IPS DF 4.7 (cell line): ENCODE measurements at regions not wholly inside any gene's neighbourhood (a gene's known extent, or its start where the extent isn't known, plus 50 kb on each side); places are given as distances from the start of the nearest gene placed in this dataset.

Experiments used
- DNase-seq: peaks from one replicate; pipeline ENCODE4 v3.0.0-alpha.2; 2013; ENCODE audit warnings: low spot score; ENCODE audit errors: extremely low read depth

DNA sequence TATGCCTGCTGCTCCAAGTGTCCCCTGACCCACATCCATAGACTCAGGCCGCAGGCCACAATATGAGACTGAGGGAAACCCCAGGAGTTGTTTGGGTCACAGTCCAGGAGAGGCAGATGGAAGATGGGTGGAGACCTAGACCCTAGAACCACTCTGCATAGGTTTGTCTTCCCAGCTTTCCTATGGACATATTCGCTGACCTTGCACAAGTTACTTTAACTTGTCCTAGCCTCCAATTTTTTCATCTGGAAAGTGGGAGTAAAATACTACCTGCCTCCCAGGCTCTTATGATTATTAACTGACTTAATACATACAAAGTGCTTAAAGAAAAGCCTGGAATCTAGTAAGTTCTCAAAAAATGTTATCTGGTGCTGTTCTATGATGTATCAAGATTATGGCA, 157.1 kb upstream of the IFNG-AS1 start:
- no peak for DNase-seq

DNA sequence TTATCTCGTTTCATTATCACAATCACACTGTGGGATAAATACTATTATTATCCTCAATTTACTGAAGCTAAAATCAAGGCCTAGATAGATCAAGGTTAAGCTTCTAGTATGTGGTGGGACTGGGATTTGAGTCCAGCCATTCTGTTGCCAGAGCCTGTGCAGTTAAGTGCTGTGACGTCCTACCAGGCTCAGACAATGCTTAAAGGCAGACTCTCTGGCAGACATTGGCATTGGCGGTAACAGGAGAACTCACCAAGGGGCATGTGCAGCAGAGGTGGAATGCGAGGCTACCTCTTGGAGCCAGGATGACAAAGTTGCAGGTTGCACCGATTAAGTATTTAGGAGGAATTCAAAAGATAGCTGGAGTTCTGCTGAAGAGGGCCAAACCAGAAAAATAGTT, 155.6 kb upstream of the IFNG-AS1 start:
- DNase-seq = no peak

DNA sequence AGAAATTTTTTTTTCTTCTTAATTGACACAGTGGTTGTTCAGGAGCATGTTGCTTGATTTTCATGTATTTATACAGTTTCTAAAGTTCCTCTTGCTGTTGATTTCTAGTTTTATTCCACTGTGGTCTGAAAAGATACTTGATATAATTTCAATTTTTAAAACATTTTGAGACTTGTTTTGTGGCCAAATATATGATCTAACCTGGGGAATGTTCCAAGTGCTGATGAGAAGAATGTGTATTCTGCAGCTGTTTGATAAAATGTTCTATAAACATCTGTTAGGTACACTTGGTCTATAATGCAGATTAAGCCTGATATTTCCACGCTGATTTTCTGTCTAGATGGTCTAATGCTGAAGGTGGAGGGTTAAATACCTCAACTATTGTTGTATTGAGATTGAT, 151.4 kb upstream of the IFNG-AS1 start:
- DNase-seq = no peak

DNA sequence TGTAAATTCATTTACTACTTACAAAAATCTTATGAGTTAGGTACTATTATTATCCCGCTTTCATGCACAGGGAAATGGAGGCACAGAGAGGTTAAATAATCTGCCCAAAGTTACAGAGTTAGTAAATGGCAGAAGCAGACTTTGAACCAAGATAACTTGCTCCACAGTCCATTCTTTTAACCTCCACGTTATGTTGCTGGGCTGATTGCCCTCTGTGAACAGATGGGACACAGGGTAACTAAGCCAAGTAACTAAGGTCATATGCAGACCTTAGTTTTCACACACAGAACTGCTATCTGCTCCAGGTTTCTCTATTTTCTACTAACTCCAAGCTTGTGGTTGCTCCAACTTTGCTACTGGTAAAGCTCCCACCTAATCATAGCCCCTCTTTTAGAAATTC, 147.1 kb upstream of the IFNG-AS1 start:
- DNase-seq = no peak

DNA sequence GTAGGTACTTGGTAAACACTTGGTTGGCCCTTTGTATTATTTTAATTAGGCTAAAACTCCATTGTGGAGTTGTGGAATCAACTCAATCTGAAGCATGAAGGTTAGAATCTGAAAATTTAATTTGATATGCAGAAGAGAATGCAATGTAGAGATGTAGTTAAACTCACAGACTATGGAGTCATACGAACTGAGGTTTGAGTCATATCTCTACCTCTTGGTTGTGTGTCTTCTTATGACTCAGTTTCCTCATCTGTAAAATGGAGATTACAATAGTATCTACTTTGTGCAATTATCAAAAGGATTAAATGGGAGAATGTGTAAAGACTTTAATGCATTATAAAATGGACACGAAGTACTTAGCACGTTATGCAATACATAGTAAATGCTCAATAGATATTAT, 146.0 kb upstream of the IFNG-AS1 start:
- DNase-seq = no peak

DNA sequence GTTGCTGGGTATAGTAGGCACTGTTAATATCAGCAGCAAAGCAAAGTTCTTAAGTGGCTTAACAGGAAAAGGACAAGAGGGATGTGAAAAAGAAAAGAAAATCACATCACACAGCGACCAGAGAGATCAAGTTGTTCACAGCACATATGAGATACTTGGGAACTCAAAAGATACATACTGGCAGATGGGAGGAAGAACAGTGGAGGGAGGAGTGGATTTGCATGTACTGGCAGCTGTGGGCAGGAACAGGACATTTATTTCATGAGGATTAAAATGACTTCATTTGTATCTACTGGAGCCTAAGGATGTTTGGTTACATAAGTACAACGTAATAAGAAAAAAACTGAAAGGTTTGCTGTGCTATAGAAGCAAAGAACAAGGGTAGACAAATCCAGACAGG, 136.5 kb upstream of the IFNG-AS1 start:
- DNase-seq = no peak

DNA sequence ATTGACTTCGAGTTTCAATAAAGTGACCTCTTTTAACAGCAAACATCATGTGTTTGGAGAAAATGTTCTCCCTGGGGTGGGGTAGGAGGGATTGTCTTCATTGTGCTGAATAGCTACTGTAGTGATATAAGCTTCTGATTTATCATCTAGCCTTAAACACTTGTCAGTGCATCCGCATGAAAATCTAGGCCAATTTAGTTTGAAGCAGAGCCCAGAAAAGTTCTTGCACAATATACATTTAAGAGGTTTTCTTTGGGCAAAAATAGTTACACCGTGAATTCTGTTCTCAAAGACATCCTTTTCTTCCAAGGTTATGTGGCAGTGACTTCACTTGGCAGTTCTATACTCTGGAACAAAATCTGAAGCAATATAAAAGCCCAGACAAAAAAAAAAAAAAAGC, 136.0 kb upstream of the IFNG-AS1 start:
- DNase-seq = no peak

DNA sequence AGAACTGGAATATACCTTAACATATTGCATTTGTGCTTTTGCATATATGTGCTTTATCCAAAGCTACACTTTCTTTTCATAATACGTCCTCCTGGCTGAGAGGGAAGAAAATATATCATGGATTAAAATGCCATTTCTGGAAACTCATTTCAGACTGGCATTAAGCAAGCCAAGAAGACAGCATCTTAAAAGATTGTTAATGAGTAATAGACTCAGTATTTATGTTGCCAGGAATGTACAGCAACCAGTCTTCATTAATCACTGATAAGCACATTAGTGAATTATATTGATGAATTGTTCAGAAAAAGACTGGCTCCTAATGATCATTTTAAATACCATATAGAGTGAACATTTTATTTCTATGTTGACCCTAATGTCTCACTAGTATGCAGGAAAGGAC, 134.9 kb upstream of the IFNG-AS1 start:
- no peak for DNase-seq

DNA sequence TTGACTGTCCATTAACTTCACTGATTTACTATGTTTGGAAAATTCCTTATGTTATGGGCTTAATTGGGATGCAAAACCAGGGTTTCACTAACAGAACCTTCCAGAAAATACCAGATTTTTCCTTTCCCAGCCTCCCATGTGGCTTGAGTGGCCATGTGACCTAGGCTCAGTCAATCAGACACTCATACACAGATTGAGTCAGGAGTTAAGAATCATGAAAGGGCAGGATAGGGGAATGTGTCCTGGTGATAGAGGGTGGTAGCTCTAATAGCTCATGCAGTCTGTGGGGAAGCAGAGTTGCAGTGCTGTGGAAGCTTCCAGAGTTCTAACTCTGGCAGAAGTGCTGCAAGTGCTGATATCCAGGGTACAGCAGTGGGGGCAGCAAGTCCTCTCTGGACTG, 134.1 kb upstream of the IFNG-AS1 start:
- no peak for DNase-seq

DNA sequence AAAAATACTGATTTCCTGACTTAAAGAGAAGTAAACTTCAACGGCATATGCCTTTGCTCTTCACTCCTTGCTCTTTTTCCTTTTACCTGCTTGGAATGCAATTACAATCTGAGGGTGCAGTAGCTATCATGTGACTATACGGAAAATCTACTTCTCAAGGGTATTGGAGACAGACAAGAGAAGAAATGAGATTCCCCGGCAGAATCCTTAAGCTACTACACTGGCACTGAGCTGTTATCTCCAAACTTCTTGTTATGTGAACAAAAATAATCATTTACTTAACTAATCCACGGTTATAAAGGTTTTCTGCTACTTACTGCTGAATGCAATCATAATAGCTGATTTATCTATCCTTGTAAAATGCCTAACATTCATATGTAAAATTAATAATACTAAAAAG, 118.0 kb upstream of the IFNG-AS1 start:
- no peak for DNase-seq

DNA sequence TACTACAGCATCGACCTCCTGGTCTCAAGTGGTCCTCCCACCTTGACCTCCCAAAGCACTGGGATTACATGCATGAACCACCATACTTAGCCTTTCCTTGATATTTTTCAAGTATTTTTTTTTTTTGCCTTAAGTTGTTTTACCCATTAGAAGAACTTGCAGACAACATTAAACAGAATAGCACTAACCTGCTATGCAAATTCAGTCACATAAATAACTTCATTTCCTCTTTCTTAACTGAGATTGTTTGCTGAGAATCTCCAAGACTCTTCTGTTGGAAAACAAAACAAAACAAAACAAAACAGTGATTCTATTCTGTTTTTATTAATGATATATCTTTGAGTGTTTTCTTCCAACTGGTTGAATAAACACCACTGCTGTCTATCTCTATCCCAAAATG, 115.9 kb upstream of the IFNG-AS1 start:
- no peak for DNase-seq

DNA sequence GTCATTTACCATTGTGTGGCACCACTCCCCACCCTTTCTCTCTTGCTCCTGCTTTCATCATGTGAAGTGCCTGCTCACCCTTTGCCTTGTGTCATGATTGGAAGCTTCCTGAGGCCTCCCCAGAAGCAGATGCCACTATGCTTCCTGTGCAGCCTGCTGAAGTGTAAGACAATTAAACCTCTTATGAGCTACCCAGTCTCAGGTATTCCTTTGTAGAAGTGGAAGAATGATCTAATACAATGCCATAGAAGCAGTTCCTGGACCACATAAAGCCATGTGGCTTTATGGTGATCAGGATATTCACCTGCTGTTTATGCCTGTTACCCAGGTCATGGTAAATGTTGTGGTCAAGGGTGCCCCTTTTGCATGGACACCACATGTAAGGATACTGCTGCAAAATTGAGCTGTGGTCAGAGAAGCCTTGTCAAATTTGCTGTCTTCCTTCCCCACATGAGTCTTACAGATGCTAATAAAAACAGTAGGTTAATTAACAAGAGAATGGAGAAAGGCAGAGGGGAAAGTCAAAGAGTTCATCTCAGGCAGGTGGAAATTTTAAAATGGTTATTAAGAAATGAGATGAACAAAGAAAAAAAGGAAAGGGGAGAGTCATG, 112.8 kb upstream of the IFNG-AS1 start:
- DNase-seq = peak; percentile 9

DNA sequence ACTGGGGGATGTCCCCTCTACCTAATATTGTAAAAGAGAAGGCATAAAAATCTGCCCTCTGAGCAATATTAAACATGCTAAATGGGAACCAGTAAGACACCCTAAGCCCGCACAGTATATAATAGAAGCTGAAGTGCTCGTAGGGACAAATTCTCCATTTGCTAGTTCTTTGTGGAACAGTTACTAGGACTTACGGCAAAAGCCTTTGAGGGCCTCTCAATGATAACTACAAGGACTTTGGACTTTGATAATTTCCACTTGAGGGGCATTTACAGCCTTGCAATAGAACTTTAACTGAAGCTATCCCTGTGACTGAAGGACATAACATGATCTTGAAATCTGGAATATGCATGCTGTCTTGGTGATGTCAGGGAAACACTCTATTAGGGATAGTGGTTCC, 111.5 kb upstream of the IFNG-AS1 start:
- DNase-seq = no peak

DNA sequence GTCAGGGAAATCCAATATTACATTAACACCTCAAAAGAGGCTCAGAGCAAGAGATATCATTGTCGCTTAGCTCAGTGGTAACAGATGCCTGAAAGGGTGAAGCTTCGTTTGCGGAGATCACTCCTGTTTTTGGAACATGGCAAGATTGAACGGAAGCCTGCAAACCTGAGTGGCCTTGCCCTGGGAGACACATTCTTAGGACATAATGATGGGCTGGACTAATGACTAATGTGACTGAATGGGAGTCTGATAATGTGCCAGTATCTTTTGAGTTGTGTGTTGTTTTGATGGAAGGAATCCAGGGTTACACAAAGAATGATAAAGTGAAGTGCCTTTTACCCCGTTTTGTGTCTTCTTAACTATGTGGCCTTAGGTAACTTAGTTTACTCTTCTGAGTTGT, 109.3 kb upstream of the IFNG-AS1 start:
- DNase-seq = no peak

DNA sequence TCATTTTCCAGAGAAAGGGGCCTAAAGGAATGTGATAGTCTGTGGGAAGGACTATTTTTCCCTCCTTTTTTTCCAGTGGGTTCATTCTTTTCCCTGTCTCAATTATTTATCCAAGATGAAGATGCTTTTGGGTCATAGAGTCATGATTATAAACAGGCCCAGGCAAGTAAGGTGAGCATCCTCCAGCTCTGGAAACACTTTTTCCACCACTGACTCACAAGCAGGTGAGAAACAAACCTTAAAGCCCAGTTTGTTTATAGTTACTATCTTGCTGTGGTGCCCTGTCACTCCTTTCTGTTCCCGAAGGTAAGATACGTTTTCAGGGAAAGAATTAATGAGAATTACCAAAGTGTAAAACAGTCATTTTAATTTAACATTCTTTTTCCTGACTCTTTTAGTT, 107.7 kb upstream of the IFNG-AS1 start:
- DNase-seq = no peak

DNA sequence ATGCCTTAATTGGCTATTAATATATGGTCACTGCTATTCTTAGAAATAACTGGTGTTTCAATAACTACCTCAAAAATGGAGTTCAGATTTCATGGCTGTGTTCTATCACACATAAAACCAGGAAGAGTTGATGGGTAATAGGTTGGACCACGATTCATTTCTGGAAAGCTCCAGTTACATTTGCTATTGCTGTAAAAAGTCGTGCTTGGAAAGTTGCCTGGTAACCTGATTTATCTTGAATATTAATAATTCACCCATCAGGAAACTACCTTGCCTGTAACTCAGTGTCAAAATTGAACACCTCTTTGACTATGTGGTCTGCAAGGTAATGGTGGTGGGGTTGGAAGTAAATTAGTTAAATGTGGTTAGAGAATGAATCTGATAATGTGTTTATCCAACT, 104.7 kb upstream of the IFNG-AS1 start:
- no peak for DNase-seq

DNA sequence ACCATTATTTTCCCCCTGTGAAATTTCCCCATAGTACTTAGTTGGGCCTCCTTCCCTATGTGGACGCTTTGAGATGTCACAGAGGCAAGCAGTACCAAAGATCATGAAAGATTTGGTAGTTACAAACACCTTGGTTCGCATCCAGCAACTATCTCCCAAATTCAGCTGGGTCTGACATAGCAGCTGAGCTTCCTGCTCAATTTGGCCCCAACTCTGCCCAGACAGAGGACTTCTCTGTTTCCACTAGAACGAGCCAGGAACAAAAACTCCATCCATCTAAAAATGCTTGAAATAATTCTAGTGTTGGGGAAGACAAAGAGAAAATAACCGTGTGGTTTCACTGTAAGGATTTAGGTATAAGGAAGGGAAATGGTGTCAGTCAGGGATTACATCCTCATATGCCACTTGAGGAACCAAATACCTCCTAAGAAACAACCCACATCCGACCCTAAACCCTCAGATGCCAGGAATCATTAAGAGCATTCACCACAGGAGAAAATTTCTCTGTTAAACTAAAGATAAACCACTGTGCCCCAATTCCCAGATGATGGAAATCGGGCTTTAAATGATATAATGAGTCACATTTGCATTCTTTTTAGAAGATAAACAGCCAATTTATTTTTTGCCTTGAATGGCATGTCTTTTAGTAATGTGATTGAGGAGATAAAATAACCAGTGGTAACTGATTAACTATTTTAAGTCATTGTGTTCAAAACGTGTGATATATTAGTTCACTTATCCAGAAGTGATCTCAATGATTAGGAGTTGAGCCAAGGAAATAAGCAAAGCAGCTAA, 103.7 kb upstream of the IFNG-AS1 start:
- DNase-seq = no peak

DNA sequence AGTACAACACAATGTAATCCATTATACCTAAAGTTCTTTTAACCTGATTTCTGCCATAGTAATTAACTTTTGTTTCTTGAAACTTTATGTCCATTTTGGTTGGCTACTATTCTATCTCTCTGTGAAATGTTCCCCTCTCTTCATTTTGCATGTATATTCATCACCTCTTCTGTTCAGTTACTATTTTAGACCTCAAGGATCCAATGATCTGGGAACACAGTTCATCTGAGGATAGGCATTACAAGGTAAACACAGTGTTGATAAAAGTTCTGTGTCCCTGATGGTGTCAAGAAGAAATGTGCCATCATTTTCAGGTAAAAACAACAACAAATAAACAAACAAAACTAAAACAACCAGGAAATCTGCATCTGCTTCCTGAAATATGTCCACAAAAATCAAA, 102.2 kb upstream of the IFNG-AS1 start:
- no peak for DNase-seq

DNA sequence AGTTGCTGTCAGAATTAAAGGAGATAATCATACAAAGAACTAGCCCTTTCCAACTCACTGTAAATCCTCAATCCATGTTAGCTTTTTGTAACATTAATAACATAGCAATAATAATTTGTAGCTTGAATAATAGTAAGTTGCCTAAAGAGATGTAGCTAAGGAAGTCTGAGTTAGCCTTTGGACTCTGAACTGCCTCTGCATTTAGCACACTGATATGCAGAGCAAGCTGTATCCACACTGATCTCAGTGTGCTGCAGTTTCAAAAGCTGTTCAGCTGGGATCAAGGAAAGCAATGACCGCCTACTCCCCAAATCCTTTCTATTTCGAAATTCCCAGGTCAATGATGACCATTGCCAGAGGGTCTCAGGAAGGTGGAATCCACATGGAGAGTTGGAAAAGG, 99.3 kb upstream of the IFNG-AS1 start:
- no peak for DNase-seq

DNA sequence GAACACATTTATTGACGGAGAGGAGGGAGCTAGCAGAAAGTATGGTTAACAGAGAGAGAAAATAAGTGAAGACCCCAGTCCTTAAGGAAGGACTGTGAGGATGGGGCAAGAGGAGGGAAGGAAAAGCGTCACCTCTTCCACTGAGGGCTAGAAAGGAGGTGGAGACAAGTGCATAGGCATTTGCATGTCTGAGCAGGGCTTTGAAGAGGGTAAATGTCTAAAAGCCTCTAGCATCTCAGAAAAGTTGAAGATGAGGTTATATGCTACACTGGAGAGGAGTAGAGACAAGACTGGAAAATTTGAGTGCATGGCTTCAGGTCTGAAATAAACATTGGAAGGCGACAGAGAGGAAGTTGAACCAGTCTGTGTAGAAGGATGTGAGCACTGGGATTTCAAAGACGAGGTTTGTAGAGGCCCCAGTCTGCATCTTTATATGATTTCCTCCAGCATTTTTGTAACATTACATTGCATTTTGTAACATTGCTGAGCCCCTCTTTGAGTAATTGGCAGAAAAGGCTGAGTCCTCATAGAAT, 98.5 kb upstream of the IFNG-AS1 start:
- DNase-seq = no peak

DNA sequence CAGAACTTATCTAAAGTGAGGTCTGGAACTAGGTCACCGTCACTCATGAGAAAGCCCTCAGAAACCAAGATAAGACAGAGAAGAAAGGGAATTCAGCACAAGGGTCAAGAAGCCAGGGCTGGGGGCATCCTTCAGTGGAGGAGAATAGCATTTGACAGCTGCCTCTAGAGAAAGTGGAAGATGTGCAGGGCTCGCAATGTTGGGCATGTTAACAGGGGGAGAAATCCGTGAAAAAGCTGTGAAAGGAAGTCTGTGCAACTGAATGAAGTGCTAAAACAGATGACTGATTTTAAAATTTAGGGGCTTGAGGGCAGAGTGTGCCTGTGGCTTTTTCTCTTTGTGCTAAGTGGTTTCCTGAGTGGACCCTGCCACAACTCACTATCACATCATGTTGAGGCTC, 97.7 kb upstream of the IFNG-AS1 start:
- DNase-seq = no peak

DNA sequence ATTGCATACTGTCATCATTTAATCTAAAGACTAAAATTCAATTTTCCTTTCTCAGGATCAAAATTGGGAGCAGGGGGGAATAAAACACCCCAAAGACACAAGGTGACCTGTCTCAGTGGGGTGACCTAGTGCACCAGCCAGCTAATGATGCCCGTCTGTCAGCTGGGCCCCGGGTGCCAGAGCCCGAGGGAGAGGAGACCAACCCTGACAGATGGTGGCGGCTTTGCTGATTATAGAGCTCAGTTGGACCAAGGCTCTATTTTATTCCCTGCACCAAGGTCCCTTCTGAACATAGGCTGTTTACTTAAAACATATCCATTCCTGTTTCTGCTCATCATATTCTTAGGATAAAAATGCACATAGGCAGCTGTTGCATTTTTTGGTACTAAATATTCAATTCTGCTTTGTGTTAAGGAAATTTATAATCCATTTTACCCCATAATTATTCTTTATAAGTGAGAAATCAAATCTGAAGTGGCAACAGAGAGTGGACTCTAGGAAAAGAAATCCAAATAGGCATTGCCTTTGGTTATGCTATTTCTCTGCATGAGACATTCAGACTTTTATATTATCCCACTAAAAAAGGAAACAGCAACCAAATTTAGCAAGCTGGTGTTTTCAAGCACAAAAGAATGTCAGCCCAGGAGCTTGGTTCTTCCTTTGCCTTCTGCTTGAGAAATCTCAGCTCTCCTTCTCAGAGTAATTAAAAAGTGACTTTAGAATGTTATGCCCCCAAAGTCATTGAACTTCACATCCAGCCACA, 96.8 kb upstream of the IFNG-AS1 start:
- no peak for DNase-seq
